Lower leg skin (tissue), 4 donors: ENCODE measurements at regions not wholly inside any gene's neighbourhood (a gene's known extent, or its start where the extent isn't known, plus 50 kb on each side); places are given as distances from the start of the nearest gene placed in this dataset.

ENCODE experiments used
- DNase-seq, 2 donors: peaks; one replicate each; pipeline ENCODE4 v3.0.0-alpha.2; 2019; ENCODE audit warnings: low spot score in 2 of 2
- H3K4me3 ChIP-seq: fragments of 200-600 bp; sonication (generic); 2 replicates; pipeline ENCODE4 v1.5.1; 2017; ENCODE audit warnings: mild to moderate bottlenecking, low read depth; ENCODE audit not compliant: poor library complexity, severe bottlenecking
- CTCF ChIP-seq, 3 donors: fragments of 450-650 bp; IDR thresholded peaks; one replicate each; pipeline ENCODE4 v1.5.1; 2016; ENCODE audit warnings: antibody characterized with exemption in 3 of 3, mild to moderate bottlenecking in 3 of 3, moderate library complexity in 2 of 3
- POLR2A ChIP-seq, 2 donors: fragments of 450-650 bp; IDR thresholded peaks; one replicate each; pipeline ENCODE4 v1.6.1; 2016 to 2017; ENCODE audit warnings: antibody characterized with exemption in 2 of 2, mild to moderate bottlenecking in 1 of 2, moderate library complexity in 1 of 2
- WGBS, 2 donors: methylation state at CpG; one replicate each; pipeline ENCODE4 v1.1.5; 2018; 5-methylcytosine and 5-hydroxymethylcytosine counted together
- intact Hi-C: fragments of 100-400 bp; cut with DNase I; formaldehyde crosslinking; loops from one replicate; pipeline ENCODE4 v1.15.0; 2023; ENCODE audit warnings: low total_unique reads

- 88 to 90% methylated on average over 22 to 32 of the region's 40 CpGs for WGBS, 2 donors
- TF ChIP-seq CTCF (IDR thresholded peaks at IDR 0.05): no peak
- no peak overlapping the region for H3K4me3 ChIP-seq
- intact Hi-C loops: no loop called here
- no peak for DNase-seq
These were observed 233.0 kb downstream of the ERMARD start for GRCh38 chr6:169984181-169985120.

GRCh38 chr6:169983651-169984050, 232.2 kb downstream of the ERMARD start:
- intact Hi-C loops: no loop called here
- no peak overlapping the region for H3K4me3 ChIP-seq
- TF ChIP-seq CTCF (IDR thresholded peaks at IDR 0.05) (no peak), POLR2A (IDR thresholded peaks at IDR 0.05) (no peak)
- DNase-seq: no peak
- WGBS, 2 donors: 76 to 98% methylated on average over 8 to 10 of the region's 10 CpGs

- 92 to 95% methylated on average over 27 to 28 of the region's 31 CpGs for WGBS, 2 donors
- no peak for DNase-seq
- no peak overlapping the region for H3K4me3 ChIP-seq
- TF ChIP-seq POLR2A (IDR thresholded peaks at IDR 0.05): no peak
- no peak for TF ChIP-seq CTCF (IDR thresholded peaks at IDR 0.05)
- intact Hi-C loops: no loop called here
These were observed 231.3 kb downstream of the ERMARD start for GRCh38 chr6:169982461-169983386.

- no peak for TF ChIP-seq POLR2A (IDR thresholded peaks at IDR 0.05)
- TF ChIP-seq CTCF (IDR thresholded peaks at IDR 0.05): no peak
- DNase-seq: no peak
These were observed 230.5 kb downstream of the ERMARD start for GRCh38 chr6:169981969-169982368.

GRCh38 chr6:169981568-169981967, 230.1 kb downstream of the ERMARD start:
- no peak for DNase-seq
- intact Hi-C loops: no loop called here

More at GRCh38 chr6:169981969-169982368, 230.5 kb downstream of the ERMARD start:
- WGBS, 2 donors: 69 to 72% methylated on average over 7 of the region's 7 CpGs
- intact Hi-C loops: no loop called here
- H3K4me3 ChIP-seq: no peak overlapping the region

More at GRCh38 chr6:169981568-169981967, 230.1 kb downstream of the ERMARD start:
- TF ChIP-seq POLR2A (IDR thresholded peaks at IDR 0.05) (no peak), CTCF (IDR thresholded peaks at IDR 0.05) (no peak)
- no peak overlapping the region for H3K4me3 ChIP-seq
- 87 to 89% methylated on average over 6 of the region's 6 CpGs for WGBS, 2 donors
